Vagina (tissue), 2 donors: ENCODE measurements at regions not wholly inside any gene's neighbourhood (a gene's known extent, or its start where the extent isn't known, plus 50 kb on each side); places are given as distances from the start of the nearest gene placed in this dataset.

ENCODE experiments used
- CTCF ChIP-seq, 3 experiments: fragments of 450-650 bp in 2 of 3; fragments of 200-600 bp in 1 of 3; sonication (generic) in 1 of 3; IDR thresholded peaks; one replicate each; pipeline ENCODE4 v1.5.1; 2017 to 2019; ENCODE audit warnings: antibody characterized with exemption in 3 of 3, mild to moderate bottlenecking in 2 of 3, moderate library complexity in 2 of 3
- POLR2AphosphoS5 ChIP-seq, 2 donors: sonication (generic); formaldehyde crosslinking; IDR thresholded peaks; one replicate each; pipeline ENCODE4 v1.9.0; 2017; ENCODE audit warnings: antibody characterized with exemption in 2 of 2, mild to moderate bottlenecking in 2 of 2, low read depth in 1 of 2; ENCODE audit not compliant: insufficient read depth in 1 of 2

GRCh38 chr10:57788117-57788516, 479.6 kb downstream of the IPMK start:
- TF ChIP-seq CTCF (IDR thresholded peaks at IDR 0.05) (no peak), POLR2AphosphoS5 (IDR thresholded peaks at IDR 0.05; ENCODE audit: insufficient read depth in 1 of 2, low read depth in 1 of 2) (no peak)
